DMS114 treated with DMSO at 0.1 percent for 48 hours (cell line): ENCODE measurements at regions not wholly inside any gene's neighbourhood (a gene's known extent, or its start where the extent isn't known, plus 50 kb on each side); places are given as distances from the start of the nearest gene placed in this dataset.

Experiments
- DNase-seq: peaks from one replicate; lab custom pipeline; 2025; ENCODE audit not compliant: unreplicated experiment; lab: John Stamatoyannopoulos, UW

DNA sequence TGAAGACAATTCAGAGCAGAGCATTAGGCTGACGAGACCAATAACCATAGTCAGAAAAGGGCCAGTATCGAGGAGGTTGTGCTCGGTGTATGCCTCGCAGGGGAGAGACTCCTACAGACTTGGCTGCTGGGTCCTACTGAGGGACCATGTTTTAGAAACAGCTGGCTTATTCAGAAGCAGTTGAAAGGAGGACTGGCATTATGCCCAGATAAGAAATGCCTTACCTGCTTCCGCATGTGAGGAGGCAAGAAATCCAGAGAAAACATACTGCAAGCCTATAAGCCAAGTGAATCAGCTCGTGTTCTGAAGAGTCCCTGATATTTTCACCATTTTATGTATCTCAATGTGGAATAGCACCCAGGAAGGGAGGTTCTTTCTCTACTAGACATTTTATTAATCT is 434.7 kb downstream of the GRB14 start:
- no peak for DNase-seq

DNA sequence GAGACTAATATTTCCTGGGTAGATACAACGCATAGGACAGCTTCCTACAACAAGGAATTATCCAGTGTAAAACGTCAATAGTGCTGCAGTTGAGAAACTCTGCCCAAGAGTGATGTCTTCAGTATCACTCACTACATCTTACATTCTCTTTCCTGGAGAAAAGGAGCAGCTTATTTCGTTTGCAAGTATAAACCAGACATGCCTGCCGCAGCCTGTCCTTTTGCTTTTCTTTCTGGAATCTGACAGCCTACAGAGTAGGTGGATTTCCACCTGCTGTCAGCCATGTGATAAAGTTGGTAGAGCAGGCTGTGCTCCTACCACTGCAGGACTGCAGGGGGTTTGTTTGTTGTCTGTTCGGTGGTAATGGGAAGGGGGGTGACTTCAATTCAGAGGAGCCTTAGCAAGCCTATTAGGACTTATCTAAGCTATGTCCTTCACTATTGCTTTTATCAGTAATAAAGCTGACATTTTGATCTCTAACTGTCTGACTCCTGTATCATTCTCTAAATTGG is 439.1 kb downstream of the GRB14 start:
- no peak for DNase-seq

DNA sequence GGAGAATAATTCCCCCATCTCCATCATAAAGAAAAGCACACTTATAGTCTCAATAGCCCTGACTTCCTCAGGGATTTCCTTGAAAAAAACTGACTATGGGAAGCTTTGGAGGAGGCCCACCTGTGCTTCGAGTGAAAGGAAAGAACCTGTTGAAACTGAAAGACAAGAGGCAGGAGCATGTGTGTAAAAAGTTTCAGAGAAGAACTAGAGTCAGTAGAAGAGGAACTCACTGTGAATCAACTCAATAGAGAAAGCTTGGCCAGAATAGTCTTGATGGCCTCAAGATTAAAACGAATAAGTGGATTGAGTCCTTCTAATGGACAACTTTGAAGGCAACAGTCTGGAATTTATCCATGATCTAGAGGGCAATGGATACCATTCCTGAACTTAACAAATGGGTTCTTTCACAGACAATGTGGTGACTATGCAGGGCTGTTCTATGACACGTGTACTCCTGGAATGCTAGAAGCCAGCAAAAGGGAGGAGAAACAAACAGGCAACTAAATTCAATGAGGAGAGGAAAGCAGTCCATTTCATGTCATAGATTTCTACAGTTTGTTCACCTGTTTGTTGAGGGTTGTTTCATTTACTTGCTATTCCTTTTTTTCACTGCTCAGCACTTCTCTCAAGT is 442.3 kb downstream of the GRB14 start:
- DNase-seq = no peak

- no peak for DNase-seq
These were observed 428.8 kb upstream of the FIGN start for GRCh38 chr2:164164602-164165001.

DNA sequence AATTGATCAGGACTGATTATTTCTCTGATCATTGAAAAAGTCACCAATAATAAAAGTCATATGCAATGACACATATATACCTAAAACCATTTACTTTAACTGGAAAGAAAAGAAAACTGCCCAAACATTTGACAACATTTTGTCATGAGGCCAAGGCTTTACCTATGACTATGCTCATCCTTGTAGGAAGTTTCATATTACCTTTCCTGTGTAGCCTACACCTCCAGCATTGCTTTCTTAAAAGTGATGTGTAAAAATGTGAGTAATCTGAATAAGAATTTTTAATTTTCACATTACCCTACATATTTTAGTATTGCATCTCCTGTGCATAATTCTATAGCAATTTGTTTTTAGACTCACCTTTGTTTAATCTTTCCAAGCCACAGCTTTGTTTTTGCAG is 419.8 kb upstream of the FIGN start:
- DNase-seq = no peak

DNA sequence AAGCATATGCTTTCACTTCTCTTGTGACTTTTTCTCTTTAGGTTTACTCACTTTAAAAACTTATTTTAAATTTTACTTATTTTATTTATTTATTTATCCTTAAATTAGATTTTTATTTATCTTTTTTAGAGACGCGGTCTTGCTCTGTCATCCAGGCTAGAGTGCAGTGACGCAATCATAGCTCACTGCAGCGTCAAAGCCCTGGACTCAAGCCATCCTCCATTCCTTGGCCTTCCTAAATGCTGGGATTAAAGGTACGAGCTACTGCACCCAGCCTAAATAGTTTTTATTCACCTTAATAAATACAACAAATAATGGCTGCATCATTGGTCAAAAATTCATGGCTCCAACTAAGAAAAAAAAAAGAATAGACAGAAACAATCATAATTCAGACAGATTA is 415.7 kb upstream of the FIGN start:
- no peak for DNase-seq

DNA sequence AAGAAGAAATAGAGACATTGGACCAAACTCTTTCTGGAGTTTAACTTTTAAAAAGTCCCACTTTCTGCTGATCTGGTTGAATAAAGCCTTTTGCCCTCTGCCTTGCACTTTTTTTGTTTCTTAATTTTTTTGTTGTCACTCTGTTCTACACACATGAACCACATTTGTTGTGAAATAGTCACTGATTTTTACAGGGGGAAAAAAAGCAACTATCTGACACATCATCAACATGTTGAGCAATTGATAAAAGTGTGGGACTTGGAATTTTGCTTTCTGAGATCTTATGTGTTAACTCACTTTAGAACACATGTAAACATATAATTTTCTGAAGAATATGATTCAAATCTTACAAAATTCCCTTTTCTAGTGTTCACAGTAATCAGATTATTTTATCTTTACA is 414.8 kb upstream of the FIGN start:
- DNase-seq = no peak

- no peak for DNase-seq
These were observed 410.6 kb upstream of the FIGN start for GRCh38 chr2:164146441-164146840.

DNA sequence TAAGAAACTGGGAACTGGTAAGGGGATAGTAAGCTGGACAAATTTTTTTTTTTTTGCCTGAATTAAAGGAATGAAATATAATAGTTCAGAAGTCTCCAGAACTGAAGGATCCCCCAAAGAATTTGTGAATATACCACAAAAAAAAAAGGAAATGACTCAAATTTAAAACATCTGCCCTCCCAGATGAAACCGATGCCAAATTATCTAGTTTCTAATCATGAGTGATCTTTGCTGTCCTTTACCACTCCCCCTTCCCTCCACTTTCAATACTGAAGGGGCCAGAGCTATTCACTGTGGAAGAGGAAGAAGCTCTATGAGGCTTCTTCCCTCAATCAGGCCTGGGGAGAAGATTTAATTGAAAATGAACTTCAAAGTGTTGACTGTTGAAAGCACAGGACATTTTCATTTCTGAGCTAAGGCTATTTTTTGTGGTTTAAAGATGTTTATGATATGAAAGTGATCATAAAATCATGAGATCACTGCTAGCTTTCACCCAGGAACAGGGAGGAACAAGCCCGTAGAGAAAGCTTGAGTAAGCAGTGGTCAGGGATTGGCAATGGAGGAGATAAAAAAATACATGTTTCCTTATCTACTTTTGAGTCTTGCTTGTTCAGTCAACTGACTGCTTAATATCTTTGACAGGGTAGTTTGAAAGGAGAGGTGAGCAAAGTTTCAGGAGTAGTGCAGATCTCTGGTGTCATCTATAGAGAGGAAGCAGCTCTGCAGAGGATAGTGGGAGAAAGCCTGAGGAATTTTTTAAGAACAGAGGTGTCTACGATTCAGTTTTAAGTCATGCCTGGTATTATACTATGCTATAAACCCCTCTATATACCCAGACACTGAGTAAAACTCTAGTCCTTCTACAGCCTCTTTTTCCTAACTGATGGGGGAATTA is 409.5 kb upstream of the FIGN start:
- DNase-seq = no peak

DNA sequence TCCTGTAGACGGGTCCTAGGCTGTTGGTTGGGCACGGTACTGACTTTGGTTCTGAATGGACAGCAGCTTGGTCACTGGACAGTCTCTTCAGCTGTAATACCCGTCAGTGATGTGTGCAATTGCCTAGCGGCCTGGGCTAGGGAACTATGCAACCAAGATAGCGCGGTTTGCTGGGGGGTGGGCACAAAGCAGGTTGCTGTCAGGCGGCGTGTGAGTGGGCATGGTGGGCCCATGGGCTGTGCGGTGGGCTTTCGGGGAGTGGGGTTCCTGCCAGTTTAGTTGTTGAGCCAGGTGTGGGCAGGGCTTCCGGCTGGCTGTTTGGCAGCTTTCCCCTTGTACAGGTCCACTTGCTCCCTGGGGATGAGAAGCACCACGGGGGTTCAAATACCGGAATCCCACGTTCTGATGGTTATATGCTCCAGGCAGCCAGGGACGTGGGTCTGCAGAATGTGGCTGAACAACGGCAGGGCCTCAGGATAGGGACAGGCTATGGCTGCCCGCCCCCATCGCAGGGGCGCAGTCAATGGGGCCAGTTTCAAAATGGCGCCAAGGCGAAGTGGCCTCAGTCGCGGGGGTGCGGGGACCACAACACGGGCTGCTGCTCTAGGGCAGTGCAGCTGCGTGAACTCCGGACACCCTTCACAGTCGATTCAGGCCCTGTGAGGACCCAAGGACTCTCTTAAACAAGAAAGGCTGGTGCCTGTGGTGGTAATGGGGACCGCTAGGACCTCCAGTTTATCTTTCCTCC is 407.5 kb upstream of the FIGN start:
- no peak for DNase-seq

DNA sequence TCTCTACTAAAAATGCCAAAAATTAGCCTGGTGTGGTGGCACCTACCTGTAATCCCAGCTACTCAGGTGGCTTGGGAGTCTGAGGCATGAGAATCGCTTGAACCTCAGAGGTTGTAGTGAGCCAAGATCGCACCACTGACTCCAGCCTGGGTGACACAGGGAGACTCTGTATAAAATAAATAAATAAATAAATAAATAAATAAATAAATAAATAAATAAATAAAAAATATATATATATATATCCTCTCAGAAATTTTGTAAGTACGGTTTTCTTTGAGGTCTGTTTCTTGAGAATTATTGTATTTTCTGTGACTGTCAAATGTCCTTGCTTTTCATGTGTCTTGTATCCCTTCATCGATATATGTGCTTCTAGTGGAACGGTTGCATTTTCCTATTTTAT is 406.9 kb upstream of the FIGN start:
- DNase-seq = no peak

DNA sequence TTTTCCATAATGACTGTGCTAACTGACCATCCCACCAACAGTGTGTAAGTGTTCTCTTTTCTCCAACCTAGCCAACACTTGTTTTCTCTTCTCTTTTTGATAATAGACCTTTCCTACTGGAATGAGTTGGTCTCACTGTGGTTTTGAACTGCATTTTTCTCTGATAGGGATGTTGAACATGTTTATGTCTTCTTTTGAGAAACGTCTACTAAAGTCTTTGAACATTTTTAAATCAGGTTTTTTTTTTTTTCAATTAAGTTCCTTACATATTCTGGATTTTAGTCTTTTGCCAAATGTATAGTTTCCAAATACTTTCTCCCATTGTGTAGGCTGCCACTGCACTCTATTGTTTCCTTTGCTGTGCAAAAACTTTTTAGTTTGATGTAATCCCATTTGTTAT is 405.5 kb upstream of the FIGN start:
- no peak for DNase-seq

DNA sequence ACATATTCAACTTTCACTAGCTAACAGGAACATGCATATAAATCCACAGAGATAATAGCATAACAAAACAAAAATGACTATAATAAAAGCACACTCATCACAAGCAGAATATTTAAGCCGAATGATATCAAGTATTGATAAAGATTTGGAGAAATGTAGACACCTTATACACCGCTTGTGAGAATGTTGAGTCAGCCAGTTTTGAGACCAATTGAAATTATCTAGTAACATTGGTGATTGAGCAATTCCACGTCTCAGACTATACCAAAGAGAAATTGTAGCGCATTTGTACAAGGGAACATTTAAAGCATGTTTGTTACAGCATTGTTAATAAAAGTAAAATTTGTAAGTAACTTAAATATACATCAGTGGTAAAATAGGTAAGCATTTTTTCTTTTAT is 402.9 kb upstream of the FIGN start:
- no peak for DNase-seq

GRCh38 chr2:164134336-164134735 is 398.5 kb upstream of the FIGN start:
- DNase-seq = no peak

DNA sequence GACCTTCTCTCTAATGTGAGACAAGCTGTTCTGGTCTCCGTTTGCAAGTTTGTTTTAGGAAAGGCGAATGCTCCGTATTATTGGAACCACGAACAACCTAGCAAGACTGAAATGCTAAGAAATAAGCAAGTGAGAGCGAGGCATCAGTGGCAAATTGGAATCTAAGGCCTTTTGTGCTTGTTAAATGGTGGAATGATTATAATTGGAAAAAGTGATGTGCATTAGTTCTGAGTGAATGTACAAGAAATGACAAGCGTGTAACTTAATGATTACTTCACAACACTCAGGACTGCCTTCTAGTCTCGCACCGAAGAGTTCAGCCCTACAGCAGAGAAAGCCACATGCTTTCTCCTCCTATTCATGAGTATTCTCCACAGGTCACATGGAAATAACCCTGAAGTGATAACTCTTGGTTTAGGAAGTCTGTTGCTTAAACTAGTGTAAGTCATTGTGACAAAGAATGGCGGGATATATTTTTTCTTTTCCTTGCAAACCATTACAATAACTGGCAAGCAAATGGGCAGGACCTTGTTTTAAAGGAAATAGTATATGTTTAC is 392.2 kb upstream of the FIGN start:
- peak; percentile 70 for DNase-seq

GRCh38 chr2:164126960-164127660 is 391.3 kb upstream of the FIGN start:
- peak; percentile 74 for DNase-seq

GRCh38 chr2:164115806-164116205 is 380.0 kb upstream of the FIGN start:
- no peak for DNase-seq

DNA sequence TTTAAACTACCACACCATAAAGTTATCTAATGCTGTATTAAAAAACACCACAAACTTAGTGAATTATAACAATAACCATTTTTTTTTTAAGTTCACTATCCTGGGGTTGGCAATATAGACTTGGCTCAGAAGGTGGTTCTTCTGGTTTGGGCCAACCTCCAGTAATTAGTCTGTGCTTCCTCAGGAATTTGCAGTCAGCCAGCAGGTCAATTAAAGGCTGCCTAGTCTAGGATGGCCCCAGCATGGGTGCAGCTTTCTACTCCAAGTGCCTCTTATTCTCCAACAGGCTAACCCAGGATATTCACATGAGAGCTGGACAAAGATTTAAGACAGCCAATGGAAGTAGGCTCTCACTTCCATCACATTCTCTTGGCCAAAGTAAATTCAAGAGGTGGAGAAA is 379.1 kb upstream of the FIGN start:
- DNase-seq = no peak

DNA sequence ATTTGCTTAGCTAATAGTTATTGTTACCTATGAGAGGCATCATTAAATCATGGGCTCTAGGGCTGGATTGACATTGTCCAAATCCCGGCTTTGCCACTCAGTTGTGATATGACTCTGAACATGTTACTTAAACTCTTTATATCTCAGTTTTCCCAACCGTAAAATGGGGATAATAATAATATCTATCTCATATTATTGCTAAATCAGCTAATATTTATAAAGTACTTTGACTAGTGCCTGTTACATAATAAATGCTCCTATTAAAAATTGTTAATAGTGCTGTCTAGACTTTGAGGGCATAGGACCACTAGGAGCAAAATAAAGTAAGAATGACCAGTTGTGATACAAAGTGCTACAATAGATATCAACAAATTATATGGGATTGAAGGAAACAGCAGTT is 376.3 kb upstream of the FIGN start:
- no peak for DNase-seq

GRCh38 chr2:164110515-164110914 is 374.7 kb upstream of the FIGN start:
- DNase-seq = no peak

DNA sequence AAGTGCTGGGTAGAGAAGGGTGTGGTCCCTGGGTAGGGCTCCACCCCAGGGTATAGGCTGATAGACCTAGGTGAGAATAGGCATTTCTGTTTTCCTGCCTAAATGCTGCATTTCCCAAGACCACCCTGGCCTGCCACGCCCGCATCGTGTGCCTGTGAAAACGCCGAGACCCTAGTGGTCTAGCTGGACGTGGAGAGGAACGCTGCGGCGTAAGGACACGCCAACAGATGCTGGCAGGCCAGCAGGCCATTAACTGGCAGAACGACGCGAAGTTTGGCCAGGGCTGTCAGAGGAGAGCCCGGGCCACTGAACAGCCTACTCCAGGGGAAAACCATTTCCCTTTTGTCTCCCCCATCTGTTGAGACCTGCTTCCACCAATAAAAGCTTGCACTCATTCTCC is 373.2 kb upstream of the FIGN start:
- DNase-seq = no peak
